ENCODE measurements at regions not wholly inside any gene's neighbourhood (a gene's known extent, or its start where the extent isn't known, plus 50 kb on each side); places are given as distances from the start of the nearest gene placed in this dataset.

DNA sequence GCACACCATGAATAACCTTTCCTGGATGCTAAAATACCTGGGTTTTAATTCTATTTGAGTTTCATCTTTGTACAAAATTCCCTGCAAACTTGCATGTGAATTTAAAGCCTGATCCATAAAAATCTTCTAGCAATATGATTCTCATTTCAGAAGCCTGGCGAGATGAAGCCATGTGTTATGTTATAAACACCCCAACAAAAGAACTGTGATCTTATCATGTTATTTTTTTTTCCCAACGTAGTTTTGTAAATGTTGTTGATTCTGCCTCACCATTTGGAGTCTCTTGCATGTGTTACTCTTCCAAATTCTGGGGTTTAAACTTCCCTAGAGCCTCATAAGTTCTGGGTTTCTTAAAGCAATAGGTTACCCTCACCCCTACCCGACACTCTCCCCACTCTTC lies 428.1 kb upstream of the DPH6 start (continued):
- TF ChIP-seq MECOM (CRISPR knock-in tag; IDR thresholded peaks at IDR 0.05) (no peak), PCBP2 (IDR thresholded peaks at IDR 0.05; ENCODE audit: low read depth, low read length, poor library complexity, severe bottlenecking) (no peak), KAT7 (CRISPR knock-in tag; IDR thresholded peaks at IDR 0.05; ENCODE audit: borderline replicate concordance) (no peak)

DNA sequence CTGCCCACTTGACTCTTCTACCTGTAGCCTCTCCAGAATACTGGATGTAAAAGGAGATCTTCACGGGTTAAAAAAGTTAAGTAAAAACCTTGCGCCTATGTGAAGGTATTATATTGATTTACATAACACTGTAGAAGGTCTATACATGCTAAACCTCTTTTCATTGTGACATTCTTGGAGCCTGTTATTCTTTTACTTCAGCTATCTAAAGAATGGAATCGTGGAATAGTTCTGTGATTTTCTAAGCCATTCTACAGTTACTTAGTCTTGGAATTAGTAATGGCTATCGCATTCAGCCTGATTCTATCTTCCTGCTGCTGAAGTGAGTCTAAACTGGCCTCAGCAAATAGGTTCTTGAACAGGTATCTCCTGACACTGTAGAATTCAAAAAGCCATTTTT lies 430.0 kb upstream of the DPH6 start:
- Histone ChIP-seq H3K36me3 (ENCODE audit: control insufficient read depth, insufficient read depth, low read length) (no peaks in the 10 kb centered on the region), H3K9ac (ENCODE audit: insufficient read depth in 1 of 2, low read depth in 2 of 2, low read length in 2 of 2) (no peak overlapping the region), H3K4me3 (no peak overlapping the region), H3K4me1 (replicated peaks in 1 of 2; ENCODE audit: control insufficient read depth in 2 of 2, insufficient read depth in 2 of 2, low read length in 2 of 2) (no peaks in the 10 kb centered on the region), H3K9me3 (replicated peaks; ENCODE audit: control insufficient read depth, insufficient read depth, low read depth, low read length) (no peaks in the 10 kb centered on the region), H3K4me2 (ENCODE audit: insufficient read depth, low read length) (no peak overlapping the region), H3K9me1 (ENCODE audit: control insufficient read depth, insufficient read depth, low read length) (no peaks in the 10 kb centered on the region), H3K27me3 (ENCODE audit: control insufficient read depth in 2 of 2, insufficient read depth in 2 of 2, low read length in 2 of 2) (no peaks in the 10 kb centered on the region), H2AFZ (ENCODE audit: low read depth, low read length) (no peak overlapping the region), H3K79me2 (ENCODE audit: control insufficient read depth, insufficient read depth, low read length) (no peaks in the 10 kb centered on the region), H4K20me1 (replicated peaks; ENCODE audit: control insufficient read depth, insufficient read depth, low read length) (no peaks in the 10 kb centered on the region), H3K27ac (ENCODE audit: extremely low read depth, low read depth, low read length) (no peak overlapping the region)
- WGBS (ENCODE audit: insufficient coverage, low coverage, missing lambda C conversion rate) = 2% methylated on average over 4 of the region's 4 CpGs
- in situ Hi-C loops (cut with MboI) = no loop called here
- no peak for DNase-seq (ENCODE audit: extremely low read depth in 1 of 4, low spot score in 3 of 4)
- intact Hi-C loops (cut with micrococcal nuclease) = no loop called here
- BruUV-seq (replicated peaks) = no TSS peak
- CTCF ChIA-PET (ENCODE audit: low intra/inter-chr PET ratio) = no interaction called here
- no peak for ATAC-seq
- TF ChIP-seq SMC3 (conservative IDR thresholded peaks at IDR 0.05; ENCODE audit: insufficient read depth, low read depth, low read length) (no peak), PHF20 (IDR thresholded peaks at IDR 0.05; ENCODE audit: partially characterized antibody) (no peak), ZFP36 (IDR thresholded peaks at IDR 0.05; ENCODE audit: low read depth, low read length, partially characterized antibody) (no peak), POLR3A (IDR thresholded peaks at IDR 0.05; ENCODE audit: borderline replicate concordance, extremely low read depth, insufficient read depth, insufficient read length) (no peak), ZNF707 (CRISPR knock-in tag; conservative IDR thresholded peaks at IDR 0.05) (no peak), RBM39 (optimal IDR thresholded peaks at IDR 0.05; ENCODE audit: low read depth, low read length) (no peak), ZNF408 (CRISPR knock-in tag; IDR thresholded peaks at IDR 0.05; ENCODE audit: low read depth) (no peak), KAT7 (CRISPR knock-in tag; IDR thresholded peaks at IDR 0.05; ENCODE audit: borderline replicate concordance) (no peak), ATF1 (CRISPR knock-in tag; IDR thresholded peaks at IDR 0.05) (no peak), ATF1 (tag; IDR thresholded peaks at IDR 0.05) (no peak), RHOXF2B (CRISPR knock-in tag; conservative IDR thresholded peaks at IDR 0.05) (no peak), FOXM1 (IDR thresholded peaks at IDR 0.05; ENCODE audit: low read depth) (no peak), FOXM1 (CRISPR knock-in tag; IDR thresholded peaks at IDR 0.05; ENCODE audit: low read depth) (no peak), ZFP1 (CRISPR knock-in tag; IDR thresholded peaks at IDR 0.05) (no peak), IFI16 (CRISPR knock-in tag; IDR thresholded peaks at IDR 0.05) (no peak), HDAC6 (IDR thresholded peaks at IDR 0.05; ENCODE audit: low read depth, low read length) (no peak), ARNT (IDR thresholded peaks at IDR 0.05) (no peak), SMARCC2 (IDR thresholded peaks at IDR 0.05; ENCODE audit: low read depth) (no peak), ZNF436 (CRISPR knock-in tag; IDR thresholded peaks at IDR 0.05) (no peak), ZNF12 (CRISPR knock-in tag; IDR thresholded peaks at IDR 0.05) (no peak), HNRNPUL1 (IDR thresholded peaks at IDR 0.05; ENCODE audit: low read length) (no peak)
- TF ChIP-seq, protein P1, sequence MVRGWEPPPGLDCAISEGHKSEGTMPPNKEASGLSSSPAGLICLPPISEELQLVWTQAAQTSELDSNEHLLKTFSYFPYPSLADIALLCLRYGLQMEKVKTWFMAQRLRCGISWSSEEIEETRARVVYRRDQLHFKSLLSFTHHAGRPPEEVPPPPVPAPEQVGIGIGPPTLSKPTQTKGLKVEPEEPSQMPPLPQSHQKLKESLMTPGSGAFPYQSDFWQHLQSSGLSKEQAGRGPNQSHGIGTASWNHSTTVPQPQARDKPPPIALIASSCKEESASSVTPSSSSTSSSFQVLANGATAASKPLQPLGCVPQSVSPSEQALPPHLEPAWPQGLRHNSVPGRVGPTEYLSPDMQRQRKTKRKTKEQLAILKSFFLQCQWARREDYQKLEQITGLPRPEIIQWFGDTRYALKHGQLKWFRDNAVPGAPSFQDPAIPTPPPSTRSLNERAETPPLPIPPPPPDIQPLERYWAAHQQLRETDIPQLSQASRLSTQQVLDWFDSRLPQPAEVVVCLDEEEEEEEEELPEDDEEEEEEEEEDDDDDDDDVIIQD (CRISPR knock-in tag; IDR thresholded peaks at IDR 0.05) = no peak
- POLR2A ChIA-PET = no interaction called here
- FAIRE-seq = no peak
